Liver (tissue), 3 donors: ENCODE measurements at regions not wholly inside any gene's neighbourhood (a gene's known extent, or its start where the extent isn't known, plus 50 kb on each side); places are given as distances from the start of the nearest gene placed in this dataset.

Experiments used
- EGR1 ChIP-seq, 2 donors: IDR thresholded peaks; 2 replicates each; pipeline ENCODE4 v1.6.1; 2016 to 2018; ENCODE audit warnings: antibody characterized with exemption in 2 of 2, low read depth in 2 of 2
- RAD21 ChIP-seq, 2 donors: IDR thresholded peaks; 2 replicates each; pipeline ENCODE4 v1.6.1; 2016; ENCODE audit warnings: antibody characterized with exemption in 2 of 2, mild to moderate bottlenecking in 2 of 2
- TAF1 ChIP-seq: conservative IDR thresholded peaks from 2 replicates; pipeline ENCODE4 v1.6.1; 2016; ENCODE audit warnings: antibody characterized with exemption, mild to moderate bottlenecking
- YY1 ChIP-seq: IDR thresholded peaks from 2 replicates; pipeline ENCODE4 v1.6.1; 2016; ENCODE audit warnings: antibody characterized with exemption, mild to moderate bottlenecking
- TF ChIP-seq, protein P1 (sequence below): IDR thresholded peaks from 2 replicates; pipeline ENCODE4 v1.6.1; 2016; ENCODE audit warnings: antibody characterized with exemption
- TF ChIP-seq, protein P2 (sequence below): fragments of 150-350 bp; IDR thresholded peaks from 2 replicates; pipeline ENCODE4 v1.5.1; 2017; ENCODE audit warnings: improper control_type of control experiment, low read depth, low read length; ENCODE audit not compliant: missing input control
- donor health status: healthy.
- donor health status: healthy.

DNA sequence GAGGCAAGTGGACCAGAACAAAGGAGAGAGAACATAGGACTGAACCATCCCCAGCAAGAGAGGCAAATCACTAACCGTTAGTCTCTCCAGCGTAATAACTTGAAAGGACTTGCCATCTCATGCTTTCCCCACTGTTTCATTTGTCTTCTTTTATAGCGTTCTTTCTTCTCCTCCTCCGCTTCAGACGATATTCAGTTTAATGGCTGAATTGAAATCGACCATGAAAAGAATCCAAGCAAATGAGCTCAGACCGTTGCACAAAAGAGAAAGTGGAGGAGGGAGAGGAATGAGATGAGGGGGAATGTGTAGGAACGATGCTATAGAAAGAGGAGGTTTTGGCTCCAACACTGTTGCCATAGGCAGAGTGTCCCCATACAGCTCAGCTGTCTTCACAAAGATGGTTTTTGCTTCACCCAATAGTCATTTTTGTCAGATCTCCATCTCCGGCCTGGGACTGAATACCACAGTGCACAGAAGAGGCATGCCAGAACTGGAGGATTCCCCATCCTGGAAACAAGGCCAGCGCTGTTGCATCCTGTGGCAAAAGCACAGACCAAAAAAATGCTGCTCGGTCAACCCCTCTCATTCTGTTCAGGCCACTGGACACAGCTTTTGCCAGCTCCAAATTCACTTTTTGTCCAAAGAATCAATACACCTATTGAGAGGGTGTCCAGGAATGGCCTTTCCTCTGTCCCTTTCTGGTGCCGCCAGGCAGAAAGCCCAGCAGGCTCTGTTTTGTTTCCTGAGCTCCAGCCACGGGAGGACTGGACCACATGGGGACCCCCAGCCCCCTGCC is 176.1 kb downstream of the ID4 start:
- TF ChIP-seq, protein P1, sequence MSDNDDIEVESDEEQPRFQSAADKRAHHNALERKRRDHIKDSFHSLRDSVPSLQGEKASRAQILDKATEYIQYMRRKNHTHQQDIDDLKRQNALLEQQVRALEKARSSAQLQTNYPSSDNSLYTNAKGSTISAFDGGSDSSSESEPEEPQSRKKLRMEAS: no peak
- TF ChIP-seq, protein P2, sequence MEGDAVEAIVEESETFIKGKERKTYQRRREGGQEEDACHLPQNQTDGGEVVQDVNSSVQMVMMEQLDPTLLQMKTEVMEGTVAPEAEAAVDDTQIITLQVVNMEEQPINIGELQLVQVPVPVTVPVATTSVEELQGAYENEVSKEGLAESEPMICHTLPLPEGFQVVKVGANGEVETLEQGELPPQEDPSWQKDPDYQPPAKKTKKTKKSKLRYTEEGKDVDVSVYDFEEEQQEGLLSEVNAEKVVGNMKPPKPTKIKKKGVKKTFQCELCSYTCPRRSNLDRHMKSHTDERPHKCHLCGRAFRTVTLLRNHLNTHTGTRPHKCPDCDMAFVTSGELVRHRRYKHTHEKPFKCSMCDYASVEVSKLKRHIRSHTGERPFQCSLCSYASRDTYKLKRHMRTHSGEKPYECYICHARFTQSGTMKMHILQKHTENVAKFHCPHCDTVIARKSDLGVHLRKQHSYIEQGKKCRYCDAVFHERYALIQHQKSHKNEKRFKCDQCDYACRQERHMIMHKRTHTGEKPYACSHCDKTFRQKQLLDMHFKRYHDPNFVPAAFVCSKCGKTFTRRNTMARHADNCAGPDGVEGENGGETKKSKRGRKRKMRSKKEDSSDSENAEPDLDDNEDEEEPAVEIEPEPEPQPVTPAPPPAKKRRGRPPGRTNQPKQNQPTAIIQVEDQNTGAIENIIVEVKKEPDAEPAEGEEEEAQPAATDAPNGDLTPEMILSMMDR: no peak
- no peak for TF ChIP-seq EGR1 (IDR thresholded peaks at IDR 0.05; ENCODE audit: low read depth in 2 of 2)
- TF ChIP-seq YY1: no peak
- TF ChIP-seq RAD21 (IDR thresholded peaks at IDR 0.05): no peak
- TF ChIP-seq TAF1: no peak
